Body of pancreas (tissue), 4 donors: ENCODE measurements at regions not wholly inside any gene's neighbourhood (a gene's known extent, or its start where the extent isn't known, plus 50 kb on each side); places are given as distances from the start of the nearest gene placed in this dataset.

Experiments used
- ATAC-seq: fragments of 150-250 bp; one replicate; pipeline ENCODE4 v1.9.1; 2016
- DNase-seq, 4 donors: peaks; one replicate each; pipeline ENCODE4 v3.0.0-alpha.2; 2019
- H3K27ac ChIP-seq, 4 donors: fragments of 200-600 bp; sonication (generic); 1 replicate in 3 of 4; 2 replicates in 1 of 4; pipeline versions ENCODE4 v1.5.1 to v1.6.1; 2016 to 2019; ENCODE audit warnings: mild to moderate bottlenecking in 1 of 4, mixed read lengths in 1 of 4, moderate library complexity in 1 of 4
- H3K27me3 ChIP-seq, 2 donors: fragments of 200-600 bp; sonication (generic); one replicate each; pipeline ENCODE4 v1.6.0; 2016; ENCODE audit warnings: mild to moderate bottlenecking in 1 of 2
- H3K36me3 ChIP-seq, 2 donors: fragments of 200-600 bp; sonication (generic); replicated peaks in 1 of 2; 2 replicates each; pipeline ENCODE4 v1.5.1; 2016; ENCODE audit warnings: low read depth in 2 of 2; ENCODE audit not compliant: insufficient read depth in 1 of 2
- H3K4me1 ChIP-seq: fragments of 200-600 bp; sonication (generic); one replicate; pipeline ENCODE4 v1.6.0; 2016
- H3K4me3 ChIP-seq, 2 donors: fragments of 200-600 bp; sonication (generic); 1 replicate in 1 of 2; 2 replicates in 1 of 2; pipeline ENCODE4 v1.5.1; 2016 to 2019
- H3K9me3 ChIP-seq, 3 donors: fragments of 200-600 bp; sonication (generic); 1 replicate in 2 of 3; 2 replicates in 1 of 3; pipeline ENCODE4 v1.5.1; 2016
- CTCF ChIP-seq, 7 experiments: fragments of 450-650 bp in 4 of 7; fragments of 200-600 bp in 3 of 7; sonication (generic) in 3 of 7; IDR thresholded peaks; one replicate each; pipeline ENCODE4 v1.5.1; 2016 to 2019; ENCODE audit warnings: antibody characterized with exemption in 7 of 7
- POLR2A ChIP-seq, 3 donors: fragments of 450-650 bp; IDR thresholded peaks; one replicate each; pipeline ENCODE4 v1.6.1; 2016; ENCODE audit warnings: antibody characterized with exemption in 3 of 3, mild to moderate bottlenecking in 2 of 3
- WGBS, 2 donors: methylation state at CpG; one replicate each; pipeline ENCODE4 v1.1.5; 2017; 5-methylcytosine and 5-hydroxymethylcytosine counted together
- intact Hi-C: fragments of 100-400 bp; cut with DNase I; formaldehyde crosslinking; loops from one replicate; pipeline ENCODE4 v1.15.1; 2023

GRCh38 chr12:126492181-126492580, 1426.9 kb downstream of the AACS start:
- TF ChIP-seq CTCF (IDR thresholded peaks at IDR 0.05), result no peak
- no peak for TF ChIP-seq POLR2A (IDR thresholded peaks at IDR 0.05)
- 41 to 42% methylated on average over 7 of the region's 7 CpGs for WGBS, 2 donors
- no peak overlapping the region for H3K27ac ChIP-seq
- DNase-seq (peak in 1 of 4 donors; percentile 8), ATAC-seq (no peak)
- H3K9me3 ChIP-seq, result no peaks in the 10 kb centered on the region
- H3K4me1 ChIP-seq, result no peaks in the 10 kb centered on the region
- H3K27me3 ChIP-seq, result no peaks in the 10 kb centered on the region
- H3K4me3 ChIP-seq, result no peak overlapping the region
- no peaks in the 10 kb centered on the region for H3K36me3 ChIP-seq
- intact Hi-C loops, result no loop called here

GRCh38 chr12:126493366-126494108, 1428.3 kb downstream of the AACS start:
- H3K27me3 ChIP-seq, result no peaks in the 10 kb centered on the region
- H3K4me3 ChIP-seq, result no peak overlapping the region
- no peaks in the 10 kb centered on the region for H3K36me3 ChIP-seq
- TF ChIP-seq POLR2A (IDR thresholded peaks at IDR 0.05), result no peak
- no peak for TF ChIP-seq CTCF (IDR thresholded peaks at IDR 0.05)
- H3K27ac ChIP-seq, result no peak overlapping the region
- ATAC-seq, result no peak
- H3K9me3 ChIP-seq, result no peaks in the 10 kb centered on the region
- DNase-seq, result no peak
- intact Hi-C loops, result no loop called here
- 62 to 64% methylated on average over 6 of the region's 6 CpGs for WGBS, 2 donors
- H3K4me1 ChIP-seq, result no peaks in the 10 kb centered on the region

- intact Hi-C loops, result no loop called here
- DNase-seq (no peak), ATAC-seq (no peak)
- Histone ChIP-seq H3K36me3 (no peaks in the 10 kb centered on the region), H3K4me3 (no peak overlapping the region), H3K27me3 (no peaks in the 10 kb centered on the region), H3K4me1 (no peaks in the 10 kb centered on the region), H3K27ac (no peak overlapping the region), H3K9me3 (no peaks in the 10 kb centered on the region)
- 89 to 95% methylated on average over 3 of the region's 3 CpGs for WGBS, 2 donors
- TF ChIP-seq POLR2A (IDR thresholded peaks at IDR 0.05), result no peak
- TF ChIP-seq CTCF (IDR thresholded peaks at IDR 0.05), result no peak
These were observed 1431.0 kb downstream of the AACS start for GRCh38 chr12:126496201-126496600.

- Histone ChIP-seq H3K36me3 (no peaks in the 10 kb centered on the region), H3K9me3 (no peaks in the 10 kb centered on the region), H3K27me3 (no peaks in the 10 kb centered on the region), H3K27ac (no peak overlapping the region), H3K4me1 (peaks cover 5% of the 10 kb centered on the region), H3K4me3 (no peak overlapping the region)
- intact Hi-C loops, result no loop called here
- no peak for ATAC-seq
- WGBS, 2 donors, result 78% methylated on average over 7 of the region's 7 CpGs
- DNase-seq, result no peak
- TF ChIP-seq CTCF (IDR thresholded peaks at IDR 0.05) (no peak), POLR2A (IDR thresholded peaks at IDR 0.05) (no peak)
These were observed 1441.4 kb downstream of the AACS start for GRCh38 chr12:126506426-126507182.
